ENCODE measurements at regions not wholly inside any gene's neighbourhood (a gene's known extent, or its start where the extent isn't known, plus 50 kb on each side); places are given as distances from the start of the nearest gene placed in this dataset.

DNA sequence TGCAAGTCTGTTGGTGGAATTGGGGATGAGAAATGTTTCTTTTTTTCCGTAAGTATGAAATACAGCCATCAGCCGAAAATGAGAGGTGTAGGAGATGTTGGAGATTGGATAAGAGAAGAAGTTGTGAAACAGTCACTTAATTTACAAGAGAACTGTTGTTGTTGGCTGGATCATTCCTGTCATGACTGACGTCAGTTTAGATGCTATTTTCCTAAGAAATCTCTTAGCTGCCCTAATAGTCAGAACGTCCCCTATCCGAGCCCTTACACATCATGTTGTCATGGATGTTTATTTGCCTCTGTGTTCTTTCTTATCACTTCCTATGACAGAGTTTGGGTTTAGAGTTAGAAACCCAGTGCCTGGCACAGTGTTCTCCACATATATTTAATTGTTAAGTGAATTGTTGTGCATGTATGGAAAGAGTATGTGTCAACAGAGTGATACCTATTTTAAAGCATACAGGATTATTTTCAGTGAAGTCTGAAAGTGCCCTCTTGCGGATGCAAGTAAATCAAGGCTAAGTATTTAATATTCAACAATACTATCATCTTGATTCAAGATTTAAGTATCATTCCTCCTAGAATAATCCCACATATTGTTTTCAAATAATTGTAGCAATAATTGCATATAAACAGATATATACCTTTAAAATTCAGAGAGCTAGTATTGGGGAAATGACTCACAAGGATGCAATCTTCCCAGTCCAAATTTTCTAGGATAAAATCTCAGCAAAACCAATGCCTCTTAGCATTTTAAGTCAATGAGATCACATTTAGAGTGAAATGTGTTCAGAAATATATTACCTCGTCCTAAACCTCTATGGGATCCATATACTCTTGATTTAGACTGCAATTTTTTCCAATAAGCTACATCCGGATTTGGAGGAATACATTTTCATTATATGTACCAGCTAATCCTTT, 309.9 kb upstream of the NOX3 start (continued):
- TF ChIP-seq, protein P1, sequence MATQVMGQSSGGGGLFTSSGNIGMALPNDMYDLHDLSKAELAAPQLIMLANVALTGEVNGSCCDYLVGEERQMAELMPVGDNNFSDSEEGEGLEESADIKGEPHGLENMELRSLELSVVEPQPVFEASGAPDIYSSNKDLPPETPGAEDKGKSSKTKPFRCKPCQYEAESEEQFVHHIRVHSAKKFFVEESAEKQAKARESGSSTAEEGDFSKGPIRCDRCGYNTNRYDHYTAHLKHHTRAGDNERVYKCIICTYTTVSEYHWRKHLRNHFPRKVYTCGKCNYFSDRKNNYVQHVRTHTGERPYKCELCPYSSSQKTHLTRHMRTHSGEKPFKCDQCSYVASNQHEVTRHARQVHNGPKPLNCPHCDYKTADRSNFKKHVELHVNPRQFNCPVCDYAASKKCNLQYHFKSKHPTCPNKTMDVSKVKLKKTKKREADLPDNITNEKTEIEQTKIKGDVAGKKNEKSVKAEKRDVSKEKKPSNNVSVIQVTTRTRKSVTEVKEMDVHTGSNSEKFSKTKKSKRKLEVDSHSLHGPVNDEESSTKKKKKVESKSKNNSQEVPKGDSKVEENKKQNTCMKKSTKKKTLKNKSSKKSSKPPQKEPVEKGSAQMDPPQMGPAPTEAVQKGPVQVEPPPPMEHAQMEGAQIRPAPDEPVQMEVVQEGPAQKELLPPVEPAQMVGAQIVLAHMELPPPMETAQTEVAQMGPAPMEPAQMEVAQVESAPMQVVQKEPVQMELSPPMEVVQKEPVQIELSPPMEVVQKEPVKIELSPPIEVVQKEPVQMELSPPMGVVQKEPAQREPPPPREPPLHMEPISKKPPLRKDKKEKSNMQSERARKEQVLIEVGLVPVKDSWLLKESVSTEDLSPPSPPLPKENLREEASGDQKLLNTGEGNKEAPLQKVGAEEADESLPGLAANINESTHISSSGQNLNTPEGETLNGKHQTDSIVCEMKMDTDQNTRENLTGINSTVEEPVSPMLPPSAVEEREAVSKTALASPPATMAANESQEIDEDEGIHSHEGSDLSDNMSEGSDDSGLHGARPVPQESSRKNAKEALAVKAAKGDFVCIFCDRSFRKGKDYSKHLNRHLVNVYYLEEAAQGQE (IDR thresholded peaks at IDR 0.05; ENCODE audit: low read depth), result no peak
- no peak for TF ChIP-seq POLR2A (IDR thresholded peaks at IDR 0.05; ENCODE audit: borderline replicate concordance, extremely low read depth, insufficient read depth, insufficient read length)
- TF ChIP-seq SP1 (IDR thresholded peaks at IDR 0.05; ENCODE audit: low read depth), result no peak
- no peak for TF ChIP-seq FOSL1 (IDR thresholded peaks at IDR 0.05; ENCODE audit: low read depth)
- TF ChIP-seq, protein P2, sequence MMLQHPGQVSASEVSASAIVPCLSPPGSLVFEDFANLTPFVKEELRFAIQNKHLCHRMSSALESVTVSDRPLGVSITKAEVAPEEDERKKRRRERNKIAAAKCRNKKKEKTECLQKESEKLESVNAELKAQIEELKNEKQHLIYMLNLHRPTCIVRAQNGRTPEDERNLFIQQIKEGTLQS (IDR thresholded peaks at IDR 0.05), result no peak

DNA sequence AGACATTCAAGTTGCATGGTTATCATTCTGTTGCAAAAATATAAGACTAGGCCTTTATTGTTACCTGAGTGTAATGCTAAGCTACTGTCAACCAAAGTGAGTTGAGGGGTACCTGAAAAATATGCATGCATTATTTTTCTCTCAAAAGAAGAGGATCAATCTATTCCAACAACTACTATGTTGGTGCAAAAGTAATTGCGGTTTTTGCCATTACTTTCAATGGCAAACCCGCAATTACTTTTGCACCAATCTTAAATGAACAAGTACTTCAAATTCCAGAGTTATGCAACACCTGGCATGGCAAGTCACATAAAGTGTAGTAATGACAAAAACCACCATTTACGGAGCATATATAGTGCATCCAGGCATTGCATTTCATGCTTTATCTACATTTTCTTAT, 307.0 kb upstream of the NOX3 start:
- no peaks in the 10 kb centered on the region for H3K79me2 ChIP-seq (ENCODE audit: insufficient read depth, low read length)
- no peaks in the 10 kb centered on the region for H3K36me3 ChIP-seq (ENCODE audit: control insufficient read depth in 1 of 2, insufficient read depth in 2 of 2, low read length in 2 of 2)
- H2AFZ ChIP-seq (ENCODE audit: low read depth, low read length, poor library complexity, severe bottlenecking), result no peak overlapping the region
- no peak overlapping the region for H3K4me2 ChIP-seq (ENCODE audit: low read length)
- ChIA-PET CTCF (no interaction called here), RAD21 (ENCODE audit: low non-redundant PET in 1 of 2, low total read pairs in 2 of 2, uncharacterized antibody in 2 of 2, unreplicated experiment in 2 of 2) (no interaction called here), POLR2A (no interaction called here)
- no peaks in the 10 kb centered on the region for H3K9me3 ChIP-seq (ENCODE audit: control insufficient read depth in 1 of 2, insufficient read depth in 1 of 2, low read depth in 1 of 2, low read length in 2 of 2)
- BruUV-seq (replicated peaks), result no TSS peak
- no peaks in the 10 kb centered on the region for H3K4me1 ChIP-seq (ENCODE audit: control insufficient read depth in 1 of 2, insufficient read depth in 2 of 2, low read length in 2 of 2)
- H3K4me3 ChIP-seq (replicated peaks in 1 of 2; ENCODE audit: low read depth in 1 of 2, low read length in 2 of 2), result no peak overlapping the region
- no peak overlapping the region for H3K27ac ChIP-seq (ENCODE audit: low read depth, low read length)
- H3K9me2 ChIP-seq (ENCODE audit: insufficient read depth), result no peaks in the 10 kb centered on the region
- ATAC-seq, result no peak
- no peaks in the 10 kb centered on the region for H3K27me3 ChIP-seq (ENCODE audit: insufficient read depth, low read length)
- H4K20me1 ChIP-seq (ENCODE audit: insufficient read depth), result no peaks in the 10 kb centered on the region
- no peak for DNase-seq (ENCODE audit: low read depth, low spot score)
- no peak overlapping the region for H3K9ac ChIP-seq (ENCODE audit: low read length)
- intact Hi-C loops (cut with micrococcal nuclease), result no loop called here
- TF ChIP-seq, protein P3, sequence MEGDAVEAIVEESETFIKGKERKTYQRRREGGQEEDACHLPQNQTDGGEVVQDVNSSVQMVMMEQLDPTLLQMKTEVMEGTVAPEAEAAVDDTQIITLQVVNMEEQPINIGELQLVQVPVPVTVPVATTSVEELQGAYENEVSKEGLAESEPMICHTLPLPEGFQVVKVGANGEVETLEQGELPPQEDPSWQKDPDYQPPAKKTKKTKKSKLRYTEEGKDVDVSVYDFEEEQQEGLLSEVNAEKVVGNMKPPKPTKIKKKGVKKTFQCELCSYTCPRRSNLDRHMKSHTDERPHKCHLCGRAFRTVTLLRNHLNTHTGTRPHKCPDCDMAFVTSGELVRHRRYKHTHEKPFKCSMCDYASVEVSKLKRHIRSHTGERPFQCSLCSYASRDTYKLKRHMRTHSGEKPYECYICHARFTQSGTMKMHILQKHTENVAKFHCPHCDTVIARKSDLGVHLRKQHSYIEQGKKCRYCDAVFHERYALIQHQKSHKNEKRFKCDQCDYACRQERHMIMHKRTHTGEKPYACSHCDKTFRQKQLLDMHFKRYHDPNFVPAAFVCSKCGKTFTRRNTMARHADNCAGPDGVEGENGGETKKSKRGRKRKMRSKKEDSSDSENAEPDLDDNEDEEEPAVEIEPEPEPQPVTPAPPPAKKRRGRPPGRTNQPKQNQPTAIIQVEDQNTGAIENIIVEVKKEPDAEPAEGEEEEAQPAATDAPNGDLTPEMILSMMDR (IDR thresholded peaks at IDR 0.05 in 2 of 3, conservative IDR thresholded peaks at IDR 0.05 in 1 of 3; ENCODE audit: borderline replicate concordance in 1 of 3, insufficient read depth in 1 of 3, low read depth in 2 of 3, low read length in 2 of 3), result no peak
- no peak for TF ChIP-seq JUND (IDR thresholded peaks at IDR 0.05)
- TF ChIP-seq FOSL1 (IDR thresholded peaks at IDR 0.05; ENCODE audit: low read depth), result no peak
- TF ChIP-seq SRF (IDR thresholded peaks at IDR 0.05; ENCODE audit: low read depth), result no peak
- TF ChIP-seq ZNF274 (IDR thresholded peaks at IDR 0.05; ENCODE audit: low read depth, low read length), result no peak
- TF ChIP-seq EZH2phosphoT487 (IDR thresholded peaks at IDR 0.05; ENCODE audit: borderline replicate concordance), result no peak
- TF ChIP-seq CEBPB (IDR thresholded peaks at IDR 0.05; ENCODE audit: low read depth), result no peak
- TF ChIP-seq EZH2 (IDR thresholded peaks at IDR 0.05), result no peak
- no peak for TF ChIP-seq ZFX (IDR thresholded peaks at IDR 0.05)
- no peak for TF ChIP-seq SP1 (IDR thresholded peaks at IDR 0.05; ENCODE audit: low read depth)
- no peak for TF ChIP-seq YY1 (IDR thresholded peaks at IDR 0.05; ENCODE audit: extremely low read depth, insufficient replicate concordance, low read depth, low read length)
- TF ChIP-seq EGR1 (IDR thresholded peaks at IDR 0.05; ENCODE audit: low read depth), result no peak
- no peak for TF ChIP-seq POLR2A (IDR thresholded peaks at IDR 0.05; ENCODE audit: borderline replicate concordance, extremely low read depth, insufficient read depth, insufficient read length)
